ENCODE measurements at regions not wholly inside any gene's neighbourhood (a gene's known extent, or its start where the extent isn't known, plus 50 kb on each side); places are given as distances from the start of the nearest gene placed in this dataset.

DNA sequence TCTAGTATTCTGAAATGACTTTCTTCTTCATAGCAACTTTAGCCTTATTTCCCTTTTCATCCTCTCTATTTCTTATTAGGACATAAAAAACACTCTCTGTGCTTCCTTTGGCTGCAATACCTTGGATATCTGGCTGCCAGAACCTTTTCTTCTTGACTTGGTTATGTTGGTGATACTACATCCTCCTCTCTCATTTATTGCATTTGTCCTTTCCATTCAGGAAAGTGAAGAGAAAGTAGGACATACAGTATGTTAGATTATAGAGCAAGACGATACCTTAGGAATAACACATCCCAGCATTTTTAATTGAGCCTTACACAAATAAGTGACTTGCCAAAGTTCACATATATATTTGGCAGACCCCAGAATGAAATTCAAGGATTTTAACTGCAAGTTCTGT, 210.1 kb upstream of the PPP1R3A start:
- no peaks in the 10 kb centered on the region for H3K27me3 ChIP-seq (ENCODE audit: control insufficient read depth in 2 of 2, insufficient read depth in 1 of 2, low read length in 1 of 2)
- WGBS: 95% methylated on average over 1 of the region's 1 CpG
- no peaks in the 10 kb centered on the region for H3K4me1 ChIP-seq (ENCODE audit: control insufficient read depth in 2 of 2, insufficient read depth in 2 of 2, low read length in 2 of 2)
- no peaks in the 10 kb centered on the region for H3K9me3 ChIP-seq (ENCODE audit: control insufficient read depth in 2 of 2, insufficient read depth in 1 of 2, low read length in 1 of 2)
- H3K4me3 ChIP-seq (ENCODE audit: low read length in 2 of 2): no peak overlapping the region
- H3K27ac ChIP-seq (ENCODE audit: low read depth in 1 of 2, low read length in 1 of 2): no peak overlapping the region
- no peak for DNase-seq (ENCODE audit: low read depth in 6 of 9, low spot score in 9 of 9)
- no peaks in the 10 kb centered on the region for H3K36me3 ChIP-seq (ENCODE audit: control insufficient read depth in 2 of 2, insufficient read depth in 2 of 2, low read length in 1 of 2)

DNA sequence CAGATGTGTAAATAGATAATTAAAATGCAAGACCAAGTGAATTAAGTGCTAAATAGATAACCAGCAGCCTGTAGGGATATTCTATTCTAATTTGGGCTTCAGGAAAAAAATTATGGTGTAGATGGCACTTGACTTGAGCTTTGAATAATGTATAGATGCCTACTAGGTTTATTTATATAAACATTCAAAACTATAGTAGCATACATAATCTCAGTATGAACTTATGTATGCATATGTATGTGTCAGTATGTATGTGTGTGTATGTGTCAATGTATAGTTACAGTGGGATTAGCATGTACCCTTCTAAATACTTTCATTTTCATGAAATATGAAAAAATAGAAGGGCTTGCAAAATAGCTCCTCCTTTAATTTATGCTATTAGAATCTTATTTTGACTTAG, 207.3 kb upstream of the PPP1R3A start:
- no peak for DNase-seq (ENCODE audit: low read depth in 6 of 9, low spot score in 9 of 9)
- no peak overlapping the region for H3K4me3 ChIP-seq (ENCODE audit: low read length in 2 of 2)

DNA sequence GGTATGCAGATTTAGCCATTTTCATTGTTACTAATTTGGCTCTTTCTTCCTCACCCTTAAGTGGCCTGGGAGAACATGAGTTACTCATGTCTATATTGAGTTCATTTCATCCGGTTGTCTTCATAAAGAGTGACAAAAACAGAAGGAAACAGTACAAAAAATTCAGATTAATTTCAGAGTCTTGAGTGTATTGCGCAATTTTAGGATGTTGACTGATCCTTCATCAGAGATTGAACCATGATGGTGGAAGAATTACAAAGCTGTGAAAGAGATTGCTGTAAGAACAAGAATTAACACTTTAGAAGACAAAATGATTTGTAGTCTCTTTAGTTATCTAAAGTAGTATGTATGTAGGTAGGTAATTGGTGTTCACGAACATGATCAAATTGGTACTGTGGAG, 194.0 kb upstream of the PPP1R3A start:
- H3K27ac ChIP-seq (ENCODE audit: low read depth in 1 of 2, low read length in 1 of 2): no peak overlapping the region
- no peaks in the 10 kb centered on the region for H3K9me3 ChIP-seq (ENCODE audit: control insufficient read depth in 2 of 2, insufficient read depth in 1 of 2, low read length in 1 of 2)
- 90% methylated on average over 3 of the region's 3 CpGs for WGBS
- no peaks in the 10 kb centered on the region for H3K36me3 ChIP-seq (ENCODE audit: control insufficient read depth in 2 of 2, insufficient read depth in 2 of 2, low read length in 1 of 2)
- no peaks in the 10 kb centered on the region for H3K27me3 ChIP-seq (ENCODE audit: control insufficient read depth in 2 of 2, insufficient read depth in 1 of 2, low read length in 1 of 2)
- H3K4me3 ChIP-seq (ENCODE audit: low read length in 2 of 2): no peak overlapping the region
- H3K4me1 ChIP-seq (ENCODE audit: control insufficient read depth in 2 of 2, insufficient read depth in 2 of 2, low read length in 2 of 2): no peaks in the 10 kb centered on the region
- no peak for DNase-seq (ENCODE audit: low read depth in 6 of 9, low spot score in 9 of 9)

More for the DNA sequence above, 207.3 kb upstream of the PPP1R3A start:
- no peaks in the 10 kb centered on the region for H3K36me3 ChIP-seq (ENCODE audit: control insufficient read depth in 2 of 2, insufficient read depth in 2 of 2, low read length in 1 of 2)
- H3K9me3 ChIP-seq (ENCODE audit: control insufficient read depth in 2 of 2, insufficient read depth in 1 of 2, low read length in 1 of 2): no peaks in the 10 kb centered on the region
- no peaks in the 10 kb centered on the region for H3K4me1 ChIP-seq (ENCODE audit: control insufficient read depth in 2 of 2, insufficient read depth in 2 of 2, low read length in 2 of 2)
- H3K27ac ChIP-seq (ENCODE audit: low read depth in 1 of 2, low read length in 1 of 2): no peak overlapping the region
- no peaks in the 10 kb centered on the region for H3K27me3 ChIP-seq (ENCODE audit: control insufficient read depth in 2 of 2, insufficient read depth in 1 of 2, low read length in 1 of 2)

DNA sequence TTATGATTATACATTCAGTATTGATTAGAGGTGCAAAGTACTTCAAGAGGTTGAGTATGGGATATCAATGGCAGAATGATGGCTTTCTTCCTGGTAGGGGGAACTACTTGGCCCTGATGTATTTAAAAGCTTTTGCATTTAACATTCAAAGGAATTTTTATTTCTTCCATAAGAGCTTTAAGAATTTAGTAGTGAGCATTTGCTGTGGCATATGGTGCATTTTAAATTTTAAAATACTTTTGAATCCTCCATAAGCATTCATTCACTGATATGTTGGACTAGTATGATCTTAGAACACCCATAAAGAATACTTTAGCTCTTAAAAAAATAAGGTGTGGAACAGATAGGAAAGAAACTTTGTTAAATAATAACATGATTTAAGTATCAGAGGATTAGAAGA, 191.9 kb upstream of the PPP1R3A start:
- DNase-seq (ENCODE audit: low read depth in 6 of 9, low spot score in 9 of 9): no peak
- Histone ChIP-seq H3K4me3 (ENCODE audit: low read length in 2 of 2) (no peak overlapping the region), H3K4me1 (ENCODE audit: control insufficient read depth in 2 of 2, insufficient read depth in 2 of 2, low read length in 2 of 2) (no peaks in the 10 kb centered on the region), H3K36me3 (ENCODE audit: control insufficient read depth in 2 of 2, insufficient read depth in 2 of 2, low read length in 1 of 2) (no peaks in the 10 kb centered on the region), H3K27ac (ENCODE audit: low read depth in 1 of 2, low read length in 1 of 2) (no peak overlapping the region), H3K27me3 (ENCODE audit: control insufficient read depth in 2 of 2, insufficient read depth in 1 of 2, low read length in 1 of 2) (no peaks in the 10 kb centered on the region), H3K9me3 (ENCODE audit: control insufficient read depth in 2 of 2, insufficient read depth in 1 of 2, low read length in 1 of 2) (no peaks in the 10 kb centered on the region)

DNA sequence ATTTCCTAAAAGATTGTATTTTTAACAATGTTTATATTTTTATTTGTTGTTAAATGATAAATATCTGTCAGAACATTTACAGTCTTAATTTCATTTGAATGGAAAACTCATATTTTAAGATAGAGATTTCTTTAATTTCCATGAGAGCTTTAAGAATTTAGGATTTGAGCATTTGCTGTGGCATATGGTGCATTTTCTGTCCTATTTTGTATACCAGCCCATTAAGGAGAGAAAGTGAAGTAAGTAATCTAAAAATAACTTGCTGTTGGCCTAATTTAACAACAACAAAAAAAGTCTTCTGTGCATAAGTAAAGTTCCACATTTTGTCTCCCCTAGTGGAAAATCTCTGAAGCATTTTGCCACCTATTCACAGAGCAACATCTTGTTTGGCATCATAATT, 190.9 kb upstream of the PPP1R3A start:
- H3K27me3 ChIP-seq (ENCODE audit: control insufficient read depth in 2 of 2, insufficient read depth in 1 of 2, low read length in 1 of 2): no peaks in the 10 kb centered on the region

DNA sequence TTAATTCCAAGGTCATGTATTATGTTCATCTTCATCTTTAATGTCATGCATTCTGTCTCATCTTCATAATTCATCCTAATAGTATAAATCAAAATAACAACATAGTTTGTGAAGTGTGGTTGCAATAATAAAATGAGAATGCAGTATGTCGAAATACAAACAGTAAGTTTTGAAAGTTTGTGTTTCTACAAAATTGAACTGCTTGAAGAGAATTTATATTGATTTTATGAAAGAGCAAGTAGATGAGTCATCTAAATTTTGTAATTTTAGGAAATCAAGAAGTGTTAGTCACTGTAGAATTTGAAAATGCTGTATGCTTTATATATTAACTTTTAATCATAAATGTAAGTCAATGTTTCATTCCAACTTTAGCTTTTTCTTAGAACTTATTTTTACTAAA, 190.5 kb upstream of the PPP1R3A start:
- 95% methylated on average over 1 of the region's 1 CpG for WGBS
- H3K9me3 ChIP-seq (ENCODE audit: control insufficient read depth in 2 of 2, insufficient read depth in 1 of 2, low read length in 1 of 2): no peaks in the 10 kb centered on the region
- H3K36me3 ChIP-seq (ENCODE audit: control insufficient read depth in 2 of 2, insufficient read depth in 2 of 2, low read length in 1 of 2): no peaks in the 10 kb centered on the region
- H3K4me1 ChIP-seq (ENCODE audit: control insufficient read depth in 2 of 2, insufficient read depth in 2 of 2, low read length in 2 of 2): no peaks in the 10 kb centered on the region
- no peak overlapping the region for H3K27ac ChIP-seq (ENCODE audit: low read depth in 1 of 2, low read length in 1 of 2)
- H3K27me3 ChIP-seq (ENCODE audit: control insufficient read depth in 2 of 2, insufficient read depth in 1 of 2, low read length in 1 of 2): no peaks in the 10 kb centered on the region
- no peak overlapping the region for H3K4me3 ChIP-seq (ENCODE audit: low read length in 2 of 2)
- no peak for DNase-seq (ENCODE audit: low read depth in 6 of 9, low spot score in 9 of 9)

More for the DNA sequence above, 190.9 kb upstream of the PPP1R3A start:
- Histone ChIP-seq H3K36me3 (ENCODE audit: control insufficient read depth in 2 of 2, insufficient read depth in 2 of 2, low read length in 1 of 2) (no peaks in the 10 kb centered on the region), H3K27ac (ENCODE audit: low read depth in 1 of 2, low read length in 1 of 2) (no peak overlapping the region), H3K4me3 (ENCODE audit: low read length in 2 of 2) (no peak overlapping the region), H3K9me3 (ENCODE audit: control insufficient read depth in 2 of 2, insufficient read depth in 1 of 2, low read length in 1 of 2) (no peaks in the 10 kb centered on the region), H3K4me1 (ENCODE audit: control insufficient read depth in 2 of 2, insufficient read depth in 2 of 2, low read length in 2 of 2) (no peaks in the 10 kb centered on the region)
- no peak for DNase-seq (ENCODE audit: low read depth in 6 of 9, low spot score in 9 of 9)

DNA sequence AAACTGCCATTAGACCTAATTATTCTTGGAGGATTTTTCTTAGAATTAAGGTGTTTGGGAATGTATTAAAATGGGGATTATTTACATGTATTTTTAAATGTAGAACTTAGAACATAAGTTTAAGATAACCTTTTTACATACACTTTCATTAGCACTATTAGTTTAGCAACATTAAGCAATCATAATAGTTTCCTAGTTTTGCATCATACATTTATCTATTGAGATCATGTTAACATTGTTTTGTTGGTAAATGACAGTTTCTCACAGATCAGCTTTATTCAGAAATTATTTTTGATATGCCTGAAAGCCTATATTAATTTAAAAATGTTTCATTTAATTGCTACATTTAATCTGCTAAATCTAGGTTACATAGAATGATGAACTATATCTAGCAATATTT, 189.7 kb upstream of the PPP1R3A start:
- H3K4me1 ChIP-seq (ENCODE audit: control insufficient read depth in 2 of 2, insufficient read depth in 2 of 2, low read length in 2 of 2): no peaks in the 10 kb centered on the region
- no peak overlapping the region for H3K27ac ChIP-seq (ENCODE audit: low read depth in 1 of 2, low read length in 1 of 2)
- no peaks in the 10 kb centered on the region for H3K36me3 ChIP-seq (ENCODE audit: control insufficient read depth in 2 of 2, insufficient read depth in 2 of 2, low read length in 1 of 2)
- no peak overlapping the region for H3K4me3 ChIP-seq (ENCODE audit: low read length in 2 of 2)
- H3K9me3 ChIP-seq (ENCODE audit: control insufficient read depth in 2 of 2, insufficient read depth in 1 of 2, low read length in 1 of 2): no peaks in the 10 kb centered on the region
- DNase-seq (ENCODE audit: low read depth in 6 of 9, low spot score in 9 of 9): no peak
- no peaks in the 10 kb centered on the region for H3K27me3 ChIP-seq (ENCODE audit: control insufficient read depth in 2 of 2, insufficient read depth in 1 of 2, low read length in 1 of 2)

DNA sequence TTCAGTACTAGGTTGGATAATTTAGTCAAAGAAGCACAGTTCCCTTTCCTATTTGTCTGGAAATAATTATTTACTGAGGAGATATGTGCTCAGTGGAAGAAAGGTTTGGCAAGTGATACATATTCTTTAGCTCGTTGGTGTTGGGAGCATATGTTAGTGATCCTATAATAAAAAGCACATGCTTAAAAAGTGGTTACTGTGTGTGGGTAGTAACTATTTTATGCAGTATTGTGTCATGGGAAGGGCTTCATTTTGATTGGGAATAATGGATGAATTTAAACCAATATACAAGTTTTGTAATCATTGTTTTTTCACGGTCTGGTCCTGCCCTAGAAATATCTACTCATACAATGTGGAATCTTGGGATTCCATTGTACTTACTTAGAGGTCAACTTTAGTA, 188.7 kb upstream of the PPP1R3A start:
- no peaks in the 10 kb centered on the region for H3K36me3 ChIP-seq (ENCODE audit: control insufficient read depth in 2 of 2, insufficient read depth in 2 of 2, low read length in 1 of 2)
- H3K27ac ChIP-seq (ENCODE audit: low read depth in 1 of 2, low read length in 1 of 2): no peak overlapping the region
- H3K27me3 ChIP-seq (ENCODE audit: control insufficient read depth in 2 of 2, insufficient read depth in 1 of 2, low read length in 1 of 2): no peaks in the 10 kb centered on the region
- H3K4me1 ChIP-seq (ENCODE audit: control insufficient read depth in 2 of 2, insufficient read depth in 2 of 2, low read length in 2 of 2): no peaks in the 10 kb centered on the region
- no peak overlapping the region for H3K4me3 ChIP-seq (ENCODE audit: low read length in 2 of 2)
- no peak for DNase-seq (ENCODE audit: low read depth in 6 of 9, low spot score in 9 of 9)
- 90% methylated on average over 2 of the region's 2 CpGs for WGBS
- H3K9me3 ChIP-seq (ENCODE audit: control insufficient read depth in 2 of 2, insufficient read depth in 1 of 2, low read length in 1 of 2): no peaks in the 10 kb centered on the region

DNA sequence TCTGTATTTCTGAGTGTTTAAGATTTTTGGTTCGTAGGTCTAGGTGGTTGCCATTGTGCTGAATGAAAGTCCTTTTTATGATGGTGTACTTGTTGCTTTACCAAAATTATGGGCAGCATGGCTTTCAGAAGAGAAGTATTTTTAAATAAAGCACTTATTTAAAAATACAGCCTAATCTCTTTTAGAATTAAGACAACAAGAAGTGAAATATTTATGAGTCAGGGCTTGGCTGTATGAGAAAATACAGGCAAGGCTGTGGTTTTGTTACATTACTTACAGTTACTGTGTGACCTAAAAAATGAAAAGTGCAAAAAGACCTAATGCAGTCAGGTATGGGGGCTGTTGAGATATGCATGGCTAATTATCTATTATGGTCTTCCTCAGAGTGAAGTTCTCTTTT, 185.2 kb upstream of the PPP1R3A start:
- no peak for DNase-seq (ENCODE audit: low read depth in 6 of 9, low spot score in 9 of 9)
- Histone ChIP-seq H3K4me1 (ENCODE audit: control insufficient read depth in 2 of 2, insufficient read depth in 2 of 2, low read length in 2 of 2) (no peaks in the 10 kb centered on the region), H3K36me3 (ENCODE audit: control insufficient read depth in 2 of 2, insufficient read depth in 2 of 2, low read length in 1 of 2) (no peaks in the 10 kb centered on the region), H3K27ac (ENCODE audit: low read depth in 1 of 2, low read length in 1 of 2) (no peak overlapping the region), H3K4me3 (ENCODE audit: low read length in 2 of 2) (no peak overlapping the region), H3K27me3 (ENCODE audit: control insufficient read depth in 2 of 2, insufficient read depth in 1 of 2, low read length in 1 of 2) (no peaks in the 10 kb centered on the region), H3K9me3 (ENCODE audit: control insufficient read depth in 2 of 2, insufficient read depth in 1 of 2, low read length in 1 of 2) (no peaks in the 10 kb centered on the region)
- 84% methylated on average over 1 of the region's 1 CpG for WGBS

DNA sequence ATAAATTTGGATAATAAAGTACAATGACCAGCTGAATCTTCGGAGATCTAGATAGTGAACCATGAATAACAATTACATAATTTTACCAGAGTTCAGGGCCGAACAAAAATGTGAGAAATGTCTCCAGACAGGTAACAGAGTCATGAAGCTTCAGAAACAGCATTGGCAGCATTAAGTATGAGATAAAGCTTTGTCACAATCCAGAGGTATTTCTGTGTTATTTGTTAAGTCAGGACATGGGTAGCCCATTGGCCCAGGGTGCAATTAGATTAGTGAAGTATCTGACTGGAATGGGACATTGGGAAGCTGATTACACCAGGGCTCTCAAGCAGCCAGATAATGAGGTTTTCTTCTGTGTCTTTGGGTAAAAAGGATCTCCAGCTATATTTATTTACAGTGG, 184.2 kb upstream of the PPP1R3A start:
- no peak overlapping the region for H3K4me3 ChIP-seq (ENCODE audit: low read length in 2 of 2)
- WGBS: 92% methylated on average over 2 of the region's 2 CpGs
- H3K27ac ChIP-seq (ENCODE audit: low read depth in 1 of 2, low read length in 1 of 2): no peak overlapping the region
- H3K36me3 ChIP-seq (ENCODE audit: control insufficient read depth in 2 of 2, insufficient read depth in 2 of 2, low read length in 1 of 2): no peaks in the 10 kb centered on the region
- H3K9me3 ChIP-seq (ENCODE audit: control insufficient read depth in 2 of 2, insufficient read depth in 1 of 2, low read length in 1 of 2): no peaks in the 10 kb centered on the region
- DNase-seq (ENCODE audit: low read depth in 6 of 9, low spot score in 9 of 9): no peak
- H3K4me1 ChIP-seq (ENCODE audit: control insufficient read depth in 2 of 2, insufficient read depth in 2 of 2, low read length in 2 of 2): no peaks in the 10 kb centered on the region
- no peaks in the 10 kb centered on the region for H3K27me3 ChIP-seq (ENCODE audit: control insufficient read depth in 2 of 2, insufficient read depth in 1 of 2, low read length in 1 of 2)
